ENCODE measurements at regions not wholly inside any gene's neighbourhood (a gene's known extent, or its start where the extent isn't known, plus 50 kb on each side); places are given as distances from the start of the nearest gene placed in this dataset.

GRCh38 chr13:39886336-39886735, 230.9 kb downstream of the COG6 start:
- TF ChIP-seq, protein P1, sequence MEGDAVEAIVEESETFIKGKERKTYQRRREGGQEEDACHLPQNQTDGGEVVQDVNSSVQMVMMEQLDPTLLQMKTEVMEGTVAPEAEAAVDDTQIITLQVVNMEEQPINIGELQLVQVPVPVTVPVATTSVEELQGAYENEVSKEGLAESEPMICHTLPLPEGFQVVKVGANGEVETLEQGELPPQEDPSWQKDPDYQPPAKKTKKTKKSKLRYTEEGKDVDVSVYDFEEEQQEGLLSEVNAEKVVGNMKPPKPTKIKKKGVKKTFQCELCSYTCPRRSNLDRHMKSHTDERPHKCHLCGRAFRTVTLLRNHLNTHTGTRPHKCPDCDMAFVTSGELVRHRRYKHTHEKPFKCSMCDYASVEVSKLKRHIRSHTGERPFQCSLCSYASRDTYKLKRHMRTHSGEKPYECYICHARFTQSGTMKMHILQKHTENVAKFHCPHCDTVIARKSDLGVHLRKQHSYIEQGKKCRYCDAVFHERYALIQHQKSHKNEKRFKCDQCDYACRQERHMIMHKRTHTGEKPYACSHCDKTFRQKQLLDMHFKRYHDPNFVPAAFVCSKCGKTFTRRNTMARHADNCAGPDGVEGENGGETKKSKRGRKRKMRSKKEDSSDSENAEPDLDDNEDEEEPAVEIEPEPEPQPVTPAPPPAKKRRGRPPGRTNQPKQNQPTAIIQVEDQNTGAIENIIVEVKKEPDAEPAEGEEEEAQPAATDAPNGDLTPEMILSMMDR (IDR thresholded peaks at IDR 0.05), result no peak
- no peak for TF ChIP-seq POLR2A (IDR thresholded peaks at IDR 0.05)

Data from Peyer's patch (tissue), 4 donors.